H9 (cell line): ENCODE measurements at regions not wholly inside any gene's neighbourhood (a gene's known extent, or its start where the extent isn't known, plus 50 kb on each side); places are given as distances from the start of the nearest gene placed in this dataset.

Source experiments
- DNase-seq: peaks from one replicate; pipeline ENCODE4 v3.0.0-alpha.2; 2017
- H2AFZ ChIP-seq: one replicate; pipeline ENCODE4 v1.6.1; 2013; ENCODE audit warnings: mild to moderate bottlenecking, low read length, control low read depth, moderate library complexity
- H2AK5ac ChIP-seq: 2 replicates; pipeline ENCODE4 v1.6.1; 2013; ENCODE audit warnings: low read length, control low read depth, mixed read lengths; ENCODE audit not compliant: insufficient read length
- H2BK120ac ChIP-seq: one replicate; pipeline ENCODE4 v1.6.1; 2013; ENCODE audit warnings: low read depth, mild to moderate bottlenecking, low read length, control low read depth, inconsistent platforms; ENCODE audit not compliant: poor library complexity, severe bottlenecking
- H2BK12ac ChIP-seq: 2 replicates; pipeline ENCODE4 v1.6.1; 2013; ENCODE audit warnings: low read length, control low read depth, mixed read lengths, low read depth; ENCODE audit not compliant: insufficient read length
- H2BK15ac ChIP-seq: 2 replicates; pipeline ENCODE4 v1.6.1; 2013; ENCODE audit warnings: low read depth, low read length, control low read depth
- H2BK20ac ChIP-seq: one replicate; pipeline ENCODE4 v1.6.1; 2013; ENCODE audit warnings: low read depth, mild to moderate bottlenecking, low read length, control low read depth, inconsistent platforms; ENCODE audit not compliant: poor library complexity, severe bottlenecking
- H2BK5ac ChIP-seq: 2 replicates; pipeline ENCODE4 v1.6.1; 2013; ENCODE audit warnings: low read length, control low read depth, mixed read lengths; ENCODE audit not compliant: insufficient read length
- H3K14ac ChIP-seq: 2 replicates; pipeline ENCODE4 v1.6.1; 2013; ENCODE audit warnings: low read length, control low read depth; ENCODE audit not compliant: insufficient read depth
- H3K18ac ChIP-seq: 2 replicates; pipeline ENCODE4 v1.6.1; 2013; ENCODE audit warnings: low read depth, mild to moderate bottlenecking, mixed read lengths, low read length, control low read depth; ENCODE audit not compliant: insufficient read length
- H3K23ac ChIP-seq: 2 replicates; pipeline ENCODE4 v1.6.1; 2013; ENCODE audit warnings: low read length, control low read depth, mixed read lengths, low read depth; ENCODE audit not compliant: insufficient read length
- H3K23me2 ChIP-seq: 2 replicates; pipeline ENCODE4 v1.6.1; 2013; ENCODE audit warnings: low read depth, mild to moderate bottlenecking, mixed read lengths, low read length, control low read depth; ENCODE audit not compliant: insufficient read length, poor library complexity, severe bottlenecking
- H3K27ac ChIP-seq: 2 replicates; pipeline ENCODE4 v1.5.1; 2013; ENCODE audit warnings: low read length, control low read depth, mixed read lengths, low read depth; ENCODE audit not compliant: insufficient read length
- H3K27me3 ChIP-seq: 2 replicates; pipeline ENCODE4 v1.6.1; 2013; ENCODE audit warnings: low read length, control low read depth, inconsistent platforms; ENCODE audit not compliant: insufficient read depth
- H3K4ac ChIP-seq: 2 replicates; pipeline ENCODE4 v1.6.1; 2013; ENCODE audit warnings: low read depth, mild to moderate bottlenecking, control low read depth, inconsistent platforms, low read length, moderate library complexity
- H3K4me1 ChIP-seq: 2 replicates; pipeline ENCODE4 v1.6.1; 2013; ENCODE audit warnings: low read length, control low read depth, inconsistent platforms; ENCODE audit not compliant: insufficient read depth
- H3K4me2 ChIP-seq: 2 replicates; pipeline ENCODE4 v1.6.1; 2013; ENCODE audit warnings: low read length, control low read depth, mixed read lengths; ENCODE audit not compliant: insufficient read length, insufficient read depth
- H3K56ac ChIP-seq: 2 replicates; pipeline ENCODE4 v1.6.1; 2013; ENCODE audit warnings: low read depth, mild to moderate bottlenecking, mixed read lengths, low read length, control low read depth; ENCODE audit not compliant: insufficient read length
- H3K79me1 ChIP-seq: 2 replicates; pipeline ENCODE4 v1.6.1; 2013; ENCODE audit warnings: low read depth, mild to moderate bottlenecking, moderate library complexity, low read length, control low read depth, inconsistent platforms; ENCODE audit not compliant: insufficient read depth, poor library complexity, severe bottlenecking
- H3K79me2 ChIP-seq: 2 replicates; pipeline ENCODE4 v1.6.1; 2013; ENCODE audit warnings: low read length, control low read depth, inconsistent platforms; ENCODE audit not compliant: insufficient read depth
- H3K9ac ChIP-seq: 2 replicates; pipeline ENCODE4 v1.6.1; 2013; ENCODE audit warnings: low read length, control low read depth, mixed read lengths; ENCODE audit not compliant: insufficient read length; ENCODE audit errors: extremely low read depth
- H3K9me3 ChIP-seq: one replicate; pipeline ENCODE4 v1.6.1; 2013; ENCODE audit warnings: low read depth, low read length, inconsistent platforms; ENCODE audit not compliant: control insufficient read depth
- H3T11ph ChIP-seq: one replicate; pipeline ENCODE4 v1.6.1; 2013; ENCODE audit warnings: mild to moderate bottlenecking, low read length, control low read depth, inconsistent platforms
- H4K20me1 ChIP-seq: one replicate; pipeline ENCODE4 v1.6.1; 2013; ENCODE audit not compliant: control insufficient read depth, insufficient read length, insufficient read depth
- H4K5ac ChIP-seq: 2 replicates; pipeline ENCODE4 v1.6.1; 2013; ENCODE audit warnings: low read depth, mild to moderate bottlenecking, mixed read lengths, low read length, control low read depth; ENCODE audit not compliant: insufficient read length
- H4K8ac ChIP-seq: replicated peaks from 2 replicates; pipeline ENCODE4 v1.6.1; 2013; ENCODE audit warnings: low read length, control low read depth, mixed read lengths, low read depth; ENCODE audit not compliant: insufficient read length
- H4K91ac ChIP-seq: 2 replicates; pipeline ENCODE4 v1.6.1; 2013; ENCODE audit warnings: low read depth, mild to moderate bottlenecking, moderate library complexity, mixed read lengths, low read length, control low read depth; ENCODE audit not compliant: insufficient read length
- H3K27ac Mint-ChIP-seq, 3 experiments: 2 replicates in 2 of 3; 3 replicates in 1 of 3; pipeline ENCODE4 v1.8.0; 2020 to 2021; ENCODE audit warnings: mixed read lengths in 3 of 3, mild to moderate bottlenecking in 1 of 3, moderate library complexity in 1 of 3
- H3K27me3 Mint-ChIP-seq: 2 replicates; pipeline ENCODE4 v1.8.0; 2021; ENCODE audit warnings: low read depth, mild to moderate bottlenecking, moderate library complexity, mixed read lengths
- H3K36me3 Mint-ChIP-seq, 3 experiments: 2 replicates in 2 of 3; 3 replicates in 1 of 3; pipeline ENCODE4 v1.8.0; 2020 to 2021; ENCODE audit warnings: low read depth in 3 of 3, mixed read lengths in 3 of 3; ENCODE audit not compliant: insufficient read depth in 1 of 3
- H3K4me1 Mint-ChIP-seq, 2 experiments: 2 replicates each; pipeline ENCODE4 v1.8.0; 2020; ENCODE audit warnings: mixed read lengths in 2 of 2
- H3K4me3 Mint-ChIP-seq, 2 experiments: 2 replicates in 1 of 2; 3 replicates in 1 of 2; pipeline ENCODE4 v1.8.0; 2020 to 2021; ENCODE audit warnings: mild to moderate bottlenecking in 2 of 2, mixed read lengths in 2 of 2, moderate library complexity in 1 of 2
- H3K9me3 Mint-ChIP-seq, 2 experiments: 2 replicates in 1 of 2; 3 replicates in 1 of 2; pipeline ENCODE4 v1.8.0; 2020; ENCODE audit warnings: mild to moderate bottlenecking in 2 of 2, mixed read lengths in 2 of 2, moderate library complexity in 1 of 2
- CTCF ChIP-seq: fragments of 200-600 bp; sonication (generic); conservative IDR thresholded peaks from 3 replicates; pipeline ENCODE4 v1.8.0; 2021; ENCODE audit warnings: antibody characterized with exemption, mild to moderate bottlenecking
- WGBS: extraction: QIAGEN DNeasy Blood & Tissue Kit; methylation state at CpG from one replicate; pipeline ENCODE4 v1.1.7; 2013; ENCODE audit warnings: missing lambda C conversion rate, low lambda C conversion rate, mixed read lengths; ENCODE audit not compliant: insufficient read length; ENCODE audit errors: extremely low coverage; 5-methylcytosine and 5-hydroxymethylcytosine counted together

DNA sequence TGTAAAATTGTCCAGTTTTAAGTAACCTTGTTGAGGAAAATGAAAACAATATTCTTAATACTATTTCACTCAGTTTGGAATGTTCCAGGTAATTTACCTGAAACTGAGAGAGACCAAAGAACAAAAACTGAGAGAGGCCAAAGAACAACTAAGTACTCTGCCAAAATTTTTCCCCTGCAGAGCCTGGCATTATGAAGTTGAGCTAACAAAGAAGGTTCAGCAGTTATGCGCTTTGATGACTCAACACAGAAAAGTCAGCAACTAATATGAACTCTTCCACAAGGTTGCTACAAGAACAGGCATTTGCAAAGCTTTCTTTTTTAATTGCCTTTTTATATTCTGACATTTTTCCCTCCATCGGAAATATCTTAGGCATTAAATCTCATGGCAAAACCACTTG lies 270.9 kb downstream of the CHRM3 start:
- no peak overlapping the region for H4K91ac ChIP-seq
- no peak overlapping the region for H3K56ac ChIP-seq
- WGBS, result no CpG with 5 or more reads among the region's 2 CpGs
- no peak overlapping the region for H2BK120ac ChIP-seq
- H3K23ac ChIP-seq, result no peak overlapping the region
- H3K36me3 Mint-ChIP-seq, result no peaks in the 10 kb centered on the region
- H3K27ac Mint-ChIP-seq, result no peak overlapping the region
- no peak for DNase-seq
- H3K4me1 Mint-ChIP-seq, result peaks cover 10 to 11% of the 10 kb centered on the region in 2 experiments
- no peak overlapping the region for H4K8ac ChIP-seq
- no peaks in the 10 kb centered on the region for H3K4me1 ChIP-seq
- H2BK5ac ChIP-seq, result no peak overlapping the region
- H2BK15ac ChIP-seq, result no peak overlapping the region
- H3K27me3 Mint-ChIP-seq, result no peaks in the 10 kb centered on the region
- no peaks in the 10 kb centered on the region for H3K23me2 ChIP-seq
- H3K9ac ChIP-seq, result no peak overlapping the region
- H4K5ac ChIP-seq, result no peak overlapping the region
- H3K79me2 ChIP-seq, result no peaks in the 10 kb centered on the region
- no peak overlapping the region for H2AFZ ChIP-seq
- no peak overlapping the region for H3K18ac ChIP-seq
- H3K79me1 ChIP-seq, result no peaks in the 10 kb centered on the region
- H3T11ph ChIP-seq, result no peak overlapping the region
- no peak overlapping the region for H3K27ac ChIP-seq
- H3K14ac ChIP-seq, result no peak overlapping the region
- H3K4ac ChIP-seq, result no peak overlapping the region
- H2BK20ac ChIP-seq, result no peak overlapping the region
- H3K9me3 Mint-ChIP-seq, result no peaks in the 10 kb centered on the region
- no peaks in the 10 kb centered on the region for H3K27me3 ChIP-seq
- H2AK5ac ChIP-seq, result no peak overlapping the region
- no peaks in the 10 kb centered on the region for H3K9me3 ChIP-seq
- no peaks in the 10 kb centered on the region for H4K20me1 ChIP-seq
- H3K4me2 ChIP-seq, result no peak overlapping the region
- H3K4me3 Mint-ChIP-seq, result no peak overlapping the region
- no peak for TF ChIP-seq CTCF
- no peak overlapping the region for H2BK12ac ChIP-seq
